Prostate gland (tissue), 2 donors: ENCODE measurements at regions not wholly inside any gene's neighbourhood (a gene's known extent, or its start where the extent isn't known, plus 50 kb on each side); places are given as distances from the start of the nearest gene placed in this dataset.
"Not testable (repeated sequence)": the region's sequence is repeated elsewhere in the genome, so short reads cannot be mapped to it uniquely, and the experiment has no call there.

Experiments
- DNase-seq: peaks from one replicate; pipeline ENCODE4 v3.0.0-alpha.2; 2019; ENCODE audit warnings: low spot score
- H3K27ac ChIP-seq, 2 donors: fragments of 200-600 bp; sonication (generic); 2 replicates each; pipeline ENCODE4 v1.5.1; 2017 to 2019
- H3K27me3 ChIP-seq: fragments of 200-600 bp; sonication (generic); replicated peaks from 2 replicates; pipeline ENCODE4 v1.5.1; 2019; ENCODE audit not compliant: insufficient read depth
- H3K36me3 ChIP-seq, 2 donors: fragments of 200-600 bp; sonication (generic); 1 replicate in 1 of 2; 2 replicates in 1 of 2; pipeline versions ENCODE4 v1.5.1 to v1.8.1; 2017 to 2019
- H3K4me1 ChIP-seq: fragments of 200-600 bp; sonication (generic); replicated peaks from 2 replicates; pipeline ENCODE4 v1.5.1; 2019
- H3K4me3 ChIP-seq, 2 donors: fragments of 200-600 bp; sonication (generic); 2 replicates each; pipeline ENCODE4 v1.5.1; 2017 to 2019
- H3K9me3 ChIP-seq: fragments of 200-600 bp; sonication (generic); 2 replicates; pipeline ENCODE4 v1.5.1; 2017
- CTCF ChIP-seq, 4 experiments: fragments of 200-600 bp in 2 of 4; fragments of 450-650 bp in 2 of 4; sonication (generic) in 2 of 4; IDR thresholded peaks; 1 replicate in 3 of 4; 2 replicates in 1 of 4; pipeline ENCODE4 v1.5.1; 2016 to 2019; ENCODE audit warnings: antibody characterized with exemption in 4 of 4, mild to moderate bottlenecking in 2 of 4, moderate library complexity in 2 of 4
- POLR2A ChIP-seq: fragments of 450-650 bp; IDR thresholded peaks from one replicate; pipeline ENCODE4 v1.6.1; 2016; ENCODE audit warnings: antibody characterized with exemption, mild to moderate bottlenecking
- POLR2AphosphoS5 ChIP-seq: sonication (generic); formaldehyde crosslinking; IDR thresholded peaks from one replicate; pipeline ENCODE4 v1.6.1; 2017; ENCODE audit warnings: antibody characterized with exemption
- WGBS: methylation state at CpG from one replicate; pipeline ENCODE4 v1.1.5; 2018; 5-methylcytosine and 5-hydroxymethylcytosine counted together
- intact Hi-C: fragments of 100-400 bp; cut with DNase I; formaldehyde crosslinking; loops from one replicate; pipeline ENCODE4 v1.14.2; 2022

DNA sequence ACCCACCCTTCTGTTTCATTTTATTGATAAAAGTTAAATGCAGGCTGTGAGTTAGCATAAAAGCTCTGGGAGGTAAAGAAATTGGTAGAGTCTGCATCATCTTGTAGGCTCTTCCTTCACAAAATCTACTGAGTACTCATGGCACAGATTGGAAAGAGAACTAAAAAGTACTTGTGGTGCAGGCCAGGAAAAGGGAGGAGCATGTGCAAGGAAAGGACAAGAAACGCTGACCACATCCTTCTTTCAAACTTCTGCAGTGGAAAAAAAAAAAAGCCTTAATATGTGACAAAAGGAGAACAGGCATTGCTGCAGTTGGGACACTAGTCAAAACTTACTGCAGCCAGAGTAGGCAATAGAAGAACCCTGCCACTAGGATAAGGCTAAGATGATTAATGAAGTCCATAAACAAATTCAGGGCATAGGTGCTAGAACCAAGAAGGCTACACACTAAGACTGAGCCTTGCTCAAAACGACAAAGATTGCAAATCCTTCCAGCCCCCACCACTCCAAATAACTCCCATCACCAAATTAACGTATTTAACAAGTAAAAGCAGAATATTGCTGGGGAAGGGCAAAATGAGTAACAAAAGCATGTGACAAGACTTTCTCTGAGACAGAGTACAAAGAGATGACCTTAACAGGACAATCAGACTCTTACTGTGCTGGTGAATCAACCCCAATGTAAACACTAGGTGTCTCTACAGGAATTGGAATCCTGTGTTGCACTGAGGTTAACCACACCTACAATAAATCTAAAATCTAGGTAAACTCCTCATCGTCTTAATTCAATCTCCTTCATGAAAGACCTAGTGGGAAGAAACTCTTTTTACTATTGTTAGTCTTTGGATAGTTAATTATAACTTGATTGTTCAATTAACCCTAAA is 1024.8 kb downstream of the TLE1 start:
- intact Hi-C loops = no loop called here
- Histone ChIP-seq H3K4me3 (no peak overlapping the region), H3K27ac (no peak overlapping the region), H3K4me1 (no peaks in the 10 kb centered on the region), H3K27me3 (no peaks in the 10 kb centered on the region), H3K36me3 (no peaks in the 10 kb centered on the region), H3K9me3 (no peaks in the 10 kb centered on the region)
- TF ChIP-seq POLR2AphosphoS5 = no peak
- no peak for TF ChIP-seq POLR2A
- TF ChIP-seq CTCF (IDR thresholded peaks at IDR 0.05) = no peak
- no peak for DNase-seq
- 39% methylated on average over 4 of the region's 4 CpGs for WGBS

GRCh38 chr9:80659751-80660150 is 1029.6 kb downstream of the TLE1 start:
- H3K27me3 ChIP-seq, H3K4me1 ChIP-seq, DNase-seq, intact Hi-C loops, H3K4me3 ChIP-seq, H3K9me3 ChIP-seq, H3K36me3 ChIP-seq, H3K27ac ChIP-seq: not testable (repeated sequence)
- WGBS = 98% methylated on average over 26 of the region's 26 CpGs

GRCh38 chr9:80651044-80651443 is 1038.3 kb downstream of the TLE1 start:
- intact Hi-C loops = no loop called here
- TF ChIP-seq POLR2AphosphoS5 (no peak), POLR2A (no peak), CTCF (IDR thresholded peaks at IDR 0.05) (no peak)
- 69% methylated on average over 5 of the region's 5 CpGs for WGBS
- H3K27me3 ChIP-seq = no peaks in the 10 kb centered on the region
- no peak overlapping the region for H3K27ac ChIP-seq
- no peak for DNase-seq
- no peak overlapping the region for H3K4me3 ChIP-seq
- no peaks in the 10 kb centered on the region for H3K4me1 ChIP-seq
- H3K9me3 ChIP-seq = no peaks in the 10 kb centered on the region
- no peaks in the 10 kb centered on the region for H3K36me3 ChIP-seq

DNA sequence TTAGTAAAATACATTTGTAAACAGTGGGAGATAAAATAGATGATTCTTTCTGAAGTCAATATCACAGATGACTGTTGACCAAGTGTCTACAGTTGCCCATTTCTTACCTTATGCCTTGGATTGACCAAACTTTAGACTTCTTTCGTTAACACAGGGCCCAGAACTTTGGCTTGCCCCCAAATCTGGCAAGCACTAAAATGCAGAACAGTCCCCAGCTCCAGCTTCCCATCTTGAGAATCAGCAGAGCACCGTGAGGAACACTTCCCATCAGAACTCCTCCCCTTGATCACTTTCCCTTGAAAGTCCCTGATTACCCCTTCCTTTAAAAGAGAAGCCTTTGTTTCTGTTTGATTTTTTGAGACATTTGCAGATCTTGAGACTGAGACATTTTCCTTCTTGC is 1039.9 kb downstream of the TLE1 start:
- no peak overlapping the region for H3K4me3 ChIP-seq
- WGBS = 77% methylated on average over 2 of the region's 2 CpGs
- H3K4me1 ChIP-seq = no peaks in the 10 kb centered on the region
- H3K36me3 ChIP-seq = no peaks in the 10 kb centered on the region
- H3K27ac ChIP-seq = no peak overlapping the region
- no peaks in the 10 kb centered on the region for H3K27me3 ChIP-seq
- intact Hi-C loops = no loop called here
- H3K9me3 ChIP-seq = no peaks in the 10 kb centered on the region
- no peak for DNase-seq
- TF ChIP-seq POLR2A (no peak), CTCF (IDR thresholded peaks at IDR 0.05) (no peak), POLR2AphosphoS5 (no peak)

GRCh38 chr9:80649001-80649420 is 1040.3 kb downstream of the TLE1 start:
- intact Hi-C loops = no loop called here
- Histone ChIP-seq H3K4me1 (no peaks in the 10 kb centered on the region), H3K27me3 (no peaks in the 10 kb centered on the region), H3K36me3 (no peaks in the 10 kb centered on the region), H3K27ac (no peak overlapping the region), H3K4me3 (no peak overlapping the region), H3K9me3 (no peaks in the 10 kb centered on the region)
- WGBS = 60% methylated on average over 3 of the region's 3 CpGs
- no peak for DNase-seq
- TF ChIP-seq POLR2A = no peak
- no peak for TF ChIP-seq POLR2AphosphoS5
- TF ChIP-seq CTCF (IDR thresholded peaks at IDR 0.05) = no peak
